GM18517 (cell line): ENCODE measurements at regions not wholly inside any gene's neighbourhood (a gene's known extent, or its start where the extent isn't known, plus 50 kb on each side); places are given as distances from the start of the nearest gene placed in this dataset.
"Not testable (repeated sequence)": the region's sequence is repeated elsewhere in the genome, so short reads cannot be mapped to it uniquely, and the experiment has no call there.

Experiments
- ATAC-seq: cut with Tn5 transposase; IDR thresholded peaks from one replicate; pipeline ENCODE4 v1.9.1; 2021; ENCODE audit warnings: mild to moderate bottlenecking, moderate library complexity; ENCODE audit not compliant: unreplicated experiment

DNA sequence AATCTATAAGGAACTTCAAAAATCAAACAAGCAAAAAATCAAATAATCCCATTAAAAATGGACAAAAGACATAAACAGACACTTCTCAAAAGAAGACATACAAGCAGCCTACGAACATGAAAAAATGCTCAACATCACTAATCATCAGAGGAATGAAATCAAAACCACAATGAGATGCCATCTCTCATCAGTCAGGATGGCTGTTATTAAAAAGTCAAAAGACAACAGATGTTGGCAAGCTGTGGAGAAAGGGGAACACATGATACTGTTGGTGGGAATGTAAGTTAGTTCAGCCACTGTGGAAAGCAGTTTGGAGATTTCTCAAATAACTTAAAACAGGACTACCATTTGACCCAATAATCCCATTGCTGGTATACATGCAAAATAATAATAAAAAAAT lies 226.4 kb downstream of the S1PR1 start:
- ATAC-seq = no peak

DNA sequence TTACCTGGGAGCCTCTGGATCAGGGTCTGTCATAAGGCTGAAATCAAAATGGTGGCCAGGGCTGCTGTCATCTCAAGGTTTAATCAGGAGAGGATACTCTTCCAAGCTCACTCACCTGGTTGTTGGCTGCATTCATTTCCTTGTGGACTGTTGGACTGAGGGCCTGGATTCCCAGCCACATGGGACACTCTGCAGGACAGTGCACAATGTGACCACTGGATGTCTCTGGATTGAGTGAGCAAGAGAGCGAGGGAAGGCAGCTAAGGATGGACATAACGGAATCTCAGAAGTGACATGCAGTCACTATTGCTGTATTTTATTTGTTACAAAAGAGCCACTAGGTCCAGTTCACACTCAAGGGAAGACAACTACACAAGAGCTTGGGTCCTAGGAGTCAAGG lies 229.1 kb downstream of the S1PR1 start:
- no peak for ATAC-seq

DNA sequence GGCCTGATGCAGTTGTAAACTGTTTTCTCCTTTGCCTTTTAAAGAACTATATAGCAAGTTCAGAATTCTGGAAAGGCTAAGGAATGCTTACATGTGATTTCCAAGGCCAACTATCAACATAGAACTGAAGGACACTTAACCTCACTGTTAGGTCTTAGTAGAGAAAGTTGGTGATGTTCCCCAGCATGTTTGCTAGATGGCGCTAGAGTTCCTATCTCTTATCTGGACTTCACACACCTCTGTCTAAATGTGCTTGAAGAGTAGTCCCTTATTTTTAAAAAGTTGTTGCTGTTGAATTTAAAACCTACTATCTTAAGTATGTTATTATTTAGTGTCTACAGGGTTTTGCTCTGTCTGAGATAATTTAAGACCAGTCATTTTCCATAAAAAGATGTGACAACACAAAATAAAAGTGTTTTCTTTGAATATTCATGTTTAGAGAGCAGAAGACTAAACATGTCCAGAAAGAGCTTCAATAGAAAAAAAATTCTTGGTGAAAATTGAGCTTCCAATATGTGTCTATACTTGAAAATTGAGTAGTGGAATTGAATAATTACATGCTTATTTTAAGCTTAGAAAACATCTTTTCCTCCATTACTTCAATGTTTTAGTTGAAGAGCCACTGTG lies 237.3 kb downstream of the S1PR1 start:
- no peak for ATAC-seq

DNA sequence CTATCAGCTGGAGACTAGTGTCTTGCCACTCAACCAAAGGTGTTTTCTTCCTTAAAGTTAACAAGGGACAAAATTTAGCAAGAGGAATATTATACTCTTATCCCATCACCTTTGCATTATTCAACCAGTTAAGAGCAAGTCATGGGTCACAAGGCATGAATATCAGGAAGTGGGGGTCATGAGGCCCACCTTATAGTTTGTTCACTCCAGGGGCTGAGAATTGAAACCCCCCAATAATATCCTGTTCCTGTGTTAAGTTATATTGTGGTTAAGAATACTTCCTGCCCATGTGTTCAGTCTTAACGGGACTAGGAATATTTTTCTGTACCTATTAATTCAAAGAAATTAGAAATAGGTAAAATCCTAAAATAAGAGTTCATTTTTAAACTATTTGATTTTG lies 239.7 kb downstream of the S1PR1 start:
- no peak for ATAC-seq

DNA sequence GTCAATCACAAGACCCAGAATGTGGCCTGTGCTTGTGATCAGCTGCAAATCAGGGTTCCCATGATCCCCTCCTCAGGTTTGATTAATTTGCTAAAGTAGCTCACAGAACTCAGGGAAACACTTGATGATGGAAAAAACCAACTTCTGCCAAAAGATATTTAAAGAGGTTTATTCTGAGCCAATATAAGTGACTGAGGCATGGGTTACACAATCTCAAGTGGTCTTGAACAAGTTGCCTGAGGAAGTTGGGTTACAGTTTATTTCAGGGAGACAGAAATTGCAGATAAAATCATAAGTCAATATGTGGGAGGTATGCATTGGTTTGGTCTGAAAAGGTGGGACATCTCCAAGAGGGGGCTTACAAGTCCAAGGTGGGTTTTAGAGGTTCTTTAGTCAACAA lies 243.1 kb downstream of the S1PR1 start:
- no peak for ATAC-seq

DNA sequence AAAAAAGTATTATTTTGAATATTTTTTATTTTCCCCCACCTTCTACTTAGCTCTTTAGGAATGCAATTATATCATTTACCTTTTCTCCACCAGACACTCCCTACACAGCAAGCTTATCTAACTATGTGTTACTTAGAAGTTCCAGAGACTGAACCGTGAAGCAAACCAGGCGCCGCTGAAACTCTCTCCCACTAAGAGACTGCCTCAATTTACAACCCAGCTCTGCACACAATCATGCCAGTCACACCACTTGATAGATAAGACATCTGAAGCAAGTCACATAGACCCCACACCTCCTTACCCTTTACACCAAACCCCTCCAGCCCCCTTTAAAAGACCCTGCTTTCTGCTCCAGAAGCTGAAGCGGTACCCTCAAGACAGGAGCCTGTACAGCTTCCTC lies 245.5 kb downstream of the S1PR1 start:
- no peak for ATAC-seq

DNA sequence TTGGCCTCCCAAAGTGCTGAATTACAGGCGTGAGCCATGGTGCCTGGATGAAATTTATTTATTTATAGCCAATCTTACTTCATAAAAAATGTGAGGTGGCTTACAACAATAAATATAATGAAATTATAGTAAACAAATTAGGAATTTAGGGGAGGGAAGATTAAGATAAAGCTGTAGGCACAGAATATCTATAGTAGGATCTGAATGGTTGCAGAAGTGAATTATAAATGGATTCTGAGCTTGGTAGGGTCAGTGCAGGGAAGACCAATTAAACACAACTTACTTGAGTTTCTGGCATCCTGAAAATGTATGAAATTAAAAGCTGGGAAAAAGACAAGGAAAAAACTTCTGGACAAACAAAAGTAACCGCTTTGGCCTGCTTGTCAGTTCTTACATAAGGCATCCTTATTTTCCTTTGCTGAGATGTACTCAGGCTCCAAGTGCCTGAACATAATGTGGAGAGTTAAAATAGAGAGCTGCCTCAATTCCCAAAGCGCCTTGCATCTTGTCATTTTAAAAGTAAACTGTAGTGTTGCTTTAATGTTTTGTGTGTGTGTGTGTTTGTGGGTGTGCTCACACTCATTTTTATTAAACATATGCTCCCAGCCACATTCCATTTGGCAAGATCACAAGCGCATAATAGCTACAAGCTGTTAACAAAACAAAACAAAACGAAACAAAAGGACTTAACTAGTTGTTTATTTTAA lies 247.3 kb downstream of the S1PR1 start:
- no peak for ATAC-seq

DNA sequence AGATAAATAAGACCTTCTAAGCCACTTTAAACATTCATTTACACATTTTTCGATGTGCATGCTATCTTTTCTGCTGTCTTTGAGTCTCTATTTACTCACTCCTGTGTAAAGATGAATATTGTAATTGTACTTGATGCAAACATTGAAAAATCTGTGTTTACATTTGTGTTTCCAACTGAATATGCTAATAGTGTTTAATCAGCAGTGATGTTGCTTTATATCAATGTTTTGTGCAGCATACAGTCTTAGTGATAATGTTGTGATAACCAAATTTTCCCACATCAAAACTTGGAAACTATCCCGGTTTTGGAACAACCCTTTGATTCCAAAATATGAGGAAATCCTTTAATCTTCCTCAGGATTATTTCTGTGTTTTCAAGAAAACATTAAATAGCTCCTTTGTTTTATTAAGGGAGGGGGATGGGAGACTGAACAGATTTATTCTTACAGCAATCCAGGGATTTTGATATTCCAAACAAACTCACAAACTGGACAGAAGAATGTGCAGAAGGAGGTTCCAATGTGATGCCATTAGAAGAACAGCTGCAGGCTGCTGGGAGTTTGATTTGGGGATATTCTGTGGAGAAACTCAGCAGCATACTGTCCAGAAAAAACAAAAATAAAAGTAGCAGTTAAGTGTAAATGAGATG lies 248.0 kb downstream of the S1PR1 start:
- ATAC-seq = no peak

DNA sequence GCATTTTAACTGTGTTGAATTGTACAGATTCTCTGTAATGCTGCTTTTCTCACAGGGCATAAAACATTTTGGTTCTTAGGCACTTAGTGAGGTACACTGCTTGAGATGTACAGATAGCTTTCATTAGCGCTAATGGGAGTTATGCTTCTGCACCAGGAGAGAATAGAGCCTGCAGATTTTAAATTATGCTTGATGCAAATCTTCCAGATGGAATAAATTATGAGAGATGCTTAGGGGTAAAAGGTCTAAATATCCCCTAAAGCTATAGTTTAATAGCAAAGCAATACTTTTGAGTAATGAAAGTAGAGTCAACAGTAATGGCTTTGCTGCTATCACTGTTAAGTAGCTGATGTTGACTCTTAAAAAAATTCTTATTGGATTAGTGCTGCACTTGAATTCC lies 248.9 kb downstream of the S1PR1 start:
- ATAC-seq = no peak

DNA sequence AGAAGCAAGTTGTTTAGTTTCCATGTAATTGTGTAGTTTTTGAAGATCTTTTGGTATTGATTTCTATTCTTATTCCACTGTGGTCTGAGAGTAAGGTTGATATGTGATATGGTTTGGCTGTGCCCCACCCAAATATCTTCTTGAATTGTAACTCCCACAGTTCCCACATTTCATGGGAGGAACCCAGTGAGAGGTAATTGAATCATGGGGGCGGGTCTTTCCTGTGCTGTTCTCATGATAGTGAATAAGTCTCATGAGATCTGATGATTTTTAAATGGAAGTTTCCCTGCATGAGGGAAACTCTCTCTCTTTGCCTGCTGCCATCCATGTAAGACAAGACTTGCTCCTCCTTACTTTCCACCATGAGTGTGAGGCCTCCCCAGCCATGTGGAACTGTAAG lies 255.3 kb downstream of the S1PR1 start:
- not testable (repeated sequence) for ATAC-seq

DNA sequence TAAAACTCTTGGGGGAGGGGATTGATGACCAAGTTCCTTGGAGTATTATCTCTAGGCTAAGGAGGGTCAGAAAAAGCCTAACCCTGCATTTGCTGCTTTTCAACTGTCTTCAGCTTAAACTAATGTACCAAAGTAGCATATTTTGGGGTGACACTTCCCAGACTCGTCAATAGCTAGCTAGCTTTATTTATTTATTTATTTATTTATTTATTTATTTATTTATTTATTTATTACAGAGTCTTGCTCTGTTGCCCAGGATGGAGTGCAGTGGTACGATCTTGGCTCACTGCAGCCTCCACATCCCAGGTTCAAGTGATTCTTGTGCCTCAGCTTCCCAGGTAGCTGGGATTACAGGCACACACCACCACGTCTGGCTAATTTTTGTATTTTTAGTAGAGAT lies 257.1 kb downstream of the S1PR1 start:
- ATAC-seq = not testable (repeated sequence)

DNA sequence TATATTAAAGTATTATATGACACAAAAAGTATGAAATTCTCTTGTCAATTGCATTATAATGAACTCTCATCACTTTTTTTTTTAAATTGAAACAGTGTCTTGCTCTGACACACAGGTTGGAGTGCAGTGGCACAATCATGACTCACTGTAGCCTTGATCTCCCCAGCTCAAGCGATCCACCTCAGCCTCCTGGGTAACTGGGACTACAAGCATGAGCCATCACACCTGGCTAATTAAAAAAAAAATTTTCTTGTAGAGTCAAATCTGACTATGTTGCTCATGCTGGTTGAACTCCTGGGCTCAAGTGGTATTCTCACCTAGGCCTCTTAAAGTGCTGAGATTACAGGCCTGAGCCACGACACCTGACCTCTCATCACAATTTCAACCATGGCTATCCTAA lies 259.3 kb downstream of the S1PR1 start:
- ATAC-seq = no peak

DNA sequence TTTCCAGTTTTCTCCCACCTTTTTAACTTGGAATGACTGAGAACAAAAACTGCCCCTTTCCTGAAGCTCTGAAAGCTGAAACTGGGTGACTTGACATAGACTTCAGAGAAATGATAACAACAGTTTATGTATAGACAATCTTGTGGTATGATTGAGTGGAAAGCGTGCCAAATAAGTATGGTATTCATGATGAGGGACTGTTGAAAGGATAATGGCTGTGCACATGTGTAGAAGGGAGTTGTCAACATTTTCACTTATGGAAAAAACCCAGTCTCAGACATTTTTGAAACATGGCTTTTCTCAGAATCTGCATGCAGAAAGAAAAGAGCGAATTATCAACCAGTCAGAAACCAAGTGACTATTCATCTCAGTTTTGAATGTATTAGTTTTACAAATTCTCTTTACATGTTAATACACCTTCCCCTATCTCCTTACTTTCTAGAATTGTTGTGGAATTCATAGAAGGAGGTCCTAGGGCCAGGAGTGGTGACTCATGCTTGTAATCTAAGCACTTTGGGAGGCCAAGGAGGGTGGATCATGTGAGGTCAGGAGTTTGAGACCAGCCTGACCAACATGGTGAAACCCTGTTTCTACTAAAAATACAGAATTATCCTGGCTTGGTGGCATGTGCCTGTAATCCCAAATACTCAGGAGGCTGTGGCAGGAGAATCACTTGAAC lies 261.2 kb downstream of the S1PR1 start:
- ATAC-seq = no peak

DNA sequence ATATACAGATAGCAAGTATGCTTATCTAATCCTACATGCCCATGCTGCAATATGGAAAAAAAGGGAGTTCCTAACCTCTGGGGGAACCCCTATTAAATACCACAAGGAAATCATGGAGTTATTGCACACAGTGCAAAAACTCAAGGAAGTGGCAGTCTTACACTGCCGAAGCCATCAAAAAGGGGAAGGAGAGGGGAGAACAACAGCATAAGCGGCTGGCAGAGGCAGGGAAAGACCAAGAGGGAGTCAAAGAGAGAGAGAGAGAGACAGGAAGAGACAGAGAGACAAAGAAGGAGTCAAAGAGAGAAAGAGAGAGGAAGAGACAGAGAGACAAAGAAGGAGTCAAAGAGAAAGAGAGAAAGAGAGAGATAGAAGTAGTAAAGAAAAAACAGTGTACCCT lies 267.3 kb downstream of the S1PR1 start:
- not testable (repeated sequence) for ATAC-seq

DNA sequence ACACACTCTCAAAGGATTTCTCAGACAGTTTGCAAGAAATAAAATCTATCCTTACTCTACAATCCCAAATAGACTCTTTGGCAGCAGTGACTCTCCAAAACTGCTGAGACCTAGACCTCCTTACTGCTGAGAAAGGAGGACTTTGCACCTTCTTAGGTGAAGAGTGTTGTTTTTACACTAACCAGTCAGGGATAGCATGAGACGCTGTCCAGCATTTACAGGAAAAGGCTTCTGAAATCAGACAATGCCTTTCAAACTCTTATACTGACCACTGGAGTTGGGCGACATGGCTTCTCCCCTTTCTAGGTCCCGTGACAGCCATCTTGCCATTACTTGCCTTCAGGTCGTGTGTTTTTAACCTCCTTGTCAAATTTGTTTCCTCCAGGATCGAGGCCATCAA lies 268.4 kb downstream of the S1PR1 start:
- ATAC-seq = not testable (repeated sequence)

DNA sequence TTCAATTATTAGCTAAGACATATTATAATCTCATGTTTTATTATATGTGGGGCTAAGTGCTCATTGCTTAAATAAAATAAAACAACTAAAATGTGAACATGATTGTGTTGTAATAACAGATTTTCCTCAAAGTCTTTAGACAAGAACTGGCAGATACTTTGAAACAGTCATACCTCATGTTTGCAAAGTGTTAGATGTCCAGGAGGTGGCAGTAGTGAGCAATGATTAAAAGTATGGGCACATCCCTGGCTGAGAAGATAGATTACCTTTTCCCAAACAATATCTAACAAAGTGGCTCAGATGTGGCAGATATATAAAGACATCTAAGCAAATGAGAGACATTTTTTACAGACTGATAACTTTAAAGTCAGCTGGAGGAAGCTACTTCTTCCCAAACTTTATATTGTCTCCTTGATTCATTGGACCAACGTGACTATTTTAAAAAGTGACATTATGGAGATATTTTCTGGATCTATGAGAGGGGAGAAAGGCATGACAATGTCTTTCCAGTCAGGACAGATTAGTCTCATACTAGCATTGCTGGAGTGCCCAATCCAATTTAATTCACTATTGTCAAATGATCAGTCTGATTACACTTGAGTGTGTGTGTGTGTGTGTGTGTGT lies 269.8 kb downstream of the S1PR1 start:
- ATAC-seq = peak; percentile 87

DNA sequence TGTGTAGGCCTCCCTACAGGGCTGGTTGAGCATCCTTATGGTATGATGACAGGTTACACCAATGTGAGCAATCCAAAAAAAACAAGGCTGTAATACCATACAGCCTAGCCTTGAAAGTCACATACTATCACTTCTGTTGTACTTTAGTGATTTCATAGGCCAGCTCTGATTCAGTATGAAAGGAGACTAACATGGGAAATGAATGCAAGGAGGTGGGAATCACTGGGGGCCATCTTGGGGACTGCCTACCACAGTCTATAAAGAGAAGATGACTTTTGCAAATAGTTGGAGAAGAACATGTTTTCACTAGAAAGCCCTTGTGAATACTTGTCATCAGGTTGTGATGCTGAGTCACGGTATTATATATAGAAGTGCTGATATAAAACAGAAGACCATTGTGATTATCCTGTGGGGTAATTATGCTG lies 270.7 kb downstream of the S1PR1 start:
- ATAC-seq = no peak

DNA sequence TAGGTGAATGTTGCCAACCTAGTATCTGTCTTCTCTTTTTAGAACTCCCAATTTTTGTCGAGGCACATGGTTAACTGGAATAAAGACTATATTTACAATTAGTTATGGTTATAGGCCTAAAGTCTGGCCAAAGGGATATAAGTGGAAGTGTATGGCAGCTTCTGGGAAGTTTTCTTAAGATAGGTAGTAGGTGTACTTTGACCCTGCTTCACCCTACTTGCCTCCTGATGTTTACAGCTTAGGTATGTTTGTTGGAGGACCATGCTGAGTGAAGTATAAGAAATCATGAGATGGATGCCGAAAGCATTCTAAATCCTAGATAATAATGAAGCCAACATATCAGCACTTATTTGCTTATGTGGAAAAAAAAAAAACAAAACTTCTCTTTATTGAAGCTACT lies 272.1 kb downstream of the S1PR1 start:
- ATAC-seq = no peak

DNA sequence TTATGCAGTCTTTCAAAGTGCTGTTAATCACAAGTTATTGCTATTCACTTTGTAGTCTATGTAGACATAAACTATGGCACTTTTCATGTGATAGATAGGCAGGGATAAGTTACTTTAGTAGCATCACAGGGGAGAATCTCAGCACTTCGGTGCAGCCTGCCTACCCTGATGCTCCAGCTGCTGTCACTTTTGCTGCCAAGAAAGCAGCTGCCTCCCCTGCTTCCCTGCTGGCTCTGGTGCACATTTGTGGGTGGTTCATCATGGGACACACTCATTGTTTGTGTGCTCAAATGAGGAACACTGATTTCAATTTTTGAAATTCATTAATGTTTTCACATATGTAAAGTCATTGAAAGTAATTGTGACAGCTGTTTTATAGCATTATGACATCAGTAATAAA lies 272.6 kb downstream of the S1PR1 start:
- no peak for ATAC-seq

DNA sequence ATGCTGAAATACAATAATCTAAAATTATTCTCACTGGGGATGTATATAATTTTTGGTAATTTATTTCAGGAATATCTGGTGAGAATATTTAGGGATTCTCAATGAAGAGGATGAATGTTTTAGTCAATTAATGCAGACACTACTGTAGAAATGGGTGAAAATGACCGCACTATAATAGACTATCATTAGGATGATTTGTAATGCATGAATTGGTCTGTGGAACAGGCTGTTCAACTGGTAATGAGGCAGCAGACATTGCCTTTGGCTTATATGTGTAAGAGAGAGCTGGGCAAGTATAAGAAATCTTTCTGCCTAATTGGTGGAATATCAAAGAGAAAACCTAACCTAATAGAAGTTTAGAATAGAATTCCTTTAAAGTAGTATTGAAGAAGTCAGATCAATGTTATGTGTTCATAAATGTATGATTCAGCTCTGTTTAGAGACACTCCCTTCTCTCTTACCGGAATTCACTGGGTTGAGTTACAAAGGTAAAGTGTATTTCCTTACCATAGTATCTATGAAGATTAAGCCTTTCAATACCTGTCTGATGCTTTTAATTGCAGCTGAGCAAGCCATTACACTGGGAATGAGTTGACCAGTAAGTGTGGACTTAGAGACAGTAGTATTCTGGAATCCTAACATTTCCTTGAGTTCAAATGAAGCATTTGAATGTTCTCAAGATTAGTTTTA lies 274.5 kb downstream of the S1PR1 start:
- ATAC-seq = no peak

DNA sequence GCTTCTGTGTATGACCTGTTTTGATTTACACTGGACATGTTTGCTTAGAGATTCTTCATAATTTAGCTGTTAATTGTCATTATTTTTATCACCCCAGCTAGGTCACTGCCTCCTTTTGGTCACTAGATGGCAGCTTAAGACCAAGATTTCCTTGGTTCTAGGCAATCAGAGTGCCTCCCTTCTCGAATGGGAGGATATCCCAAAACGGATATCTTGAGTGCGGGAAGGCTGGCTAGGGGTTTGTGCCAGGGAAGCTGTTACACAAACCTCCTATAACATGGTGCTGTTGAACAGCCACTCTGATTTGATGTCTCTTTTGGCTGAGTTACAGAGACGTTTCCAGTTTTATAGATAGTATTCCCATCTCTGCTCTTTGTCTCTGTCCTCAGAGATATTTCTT lies 283.5 kb downstream of the S1PR1 start:
- peak; percentile 83 for ATAC-seq
